ENCODE measurements at regions not wholly inside any gene's neighbourhood (a gene's known extent, or its start where the extent isn't known, plus 50 kb on each side); places are given as distances from the start of the nearest gene placed in this dataset.
A peak's percentile ranks its signal among the peaks of the same experiment; 100 is the strongest.

DNA sequence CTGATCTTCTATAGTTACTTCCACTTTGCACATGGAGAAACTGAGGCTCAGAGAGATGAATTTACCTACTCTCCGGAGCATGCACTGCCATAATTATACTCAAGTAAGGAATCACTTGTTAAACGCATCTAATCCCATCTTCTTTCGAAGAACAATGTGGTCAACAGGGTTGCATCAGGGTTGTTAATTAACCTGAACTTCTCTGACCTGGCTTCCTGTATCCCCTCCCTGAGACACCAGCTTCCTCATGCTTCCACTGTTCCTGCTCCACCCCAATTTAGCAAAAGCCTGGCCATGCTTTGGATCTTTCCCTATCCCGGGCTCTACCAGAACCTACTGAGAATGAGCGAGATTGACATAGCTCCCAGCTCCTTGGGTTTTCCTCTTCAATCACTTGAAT is 136.7 kb downstream of the SMIM20 start:
- H3K4me1 ChIP-seq (ENCODE audit: control insufficient read depth, insufficient read depth, low read depth, low read length): peaks cover 7% of the 10 kb centered on the region
- 94% methylated on average over 5 of the region's 5 CpGs for WGBS
- H3K79me1 ChIP-seq (replicated peaks; ENCODE audit: low read length, poor library complexity, severe bottlenecking): no peaks in the 10 kb centered on the region
- no peak overlapping the region for H2BK5ac ChIP-seq (ENCODE audit: low read depth, low read length, poor library complexity, severe bottlenecking)
- H4K91ac ChIP-seq (ENCODE audit: low read length): no peak overlapping the region
- H2BK15ac ChIP-seq (ENCODE audit: low read depth, poor library complexity, severe bottlenecking): no peak overlapping the region
- H3K9ac ChIP-seq (ENCODE audit: low read length): peak overlapping the region; percentile 93
- no peak overlapping the region for H3K4ac ChIP-seq (ENCODE audit: low read depth in 1 of 2, low read length in 2 of 2)
- no peaks in the 10 kb centered on the region for H3K27me3 ChIP-seq (ENCODE audit: control insufficient read depth in 1 of 2, insufficient read depth in 1 of 2, low read length in 2 of 2)
- H4K8ac ChIP-seq (ENCODE audit: low read length): no peak overlapping the region
- peak overlapping the region in 1 of 2 experiments; percentile 6 for H3K4me3 ChIP-seq (ENCODE audit: insufficient read depth in 1 of 2, low read depth in 1 of 2, low read length in 2 of 2)
- H3K9me3 ChIP-seq (ENCODE audit: control insufficient read depth, low read length): no peaks in the 10 kb centered on the region
- no peak overlapping the region for H2AFZ ChIP-seq (ENCODE audit: low read depth, low read length)
- DNase-seq: no peak
- H3K4me2 ChIP-seq (ENCODE audit: low read length, poor library complexity, severe bottlenecking): no peak overlapping the region
- no peak overlapping the region for H3K27ac ChIP-seq (ENCODE audit: low read length, poor library complexity, severe bottlenecking)
- H2BK120ac ChIP-seq (ENCODE audit: low read depth, low read length): no peak overlapping the region
- H2AK5ac ChIP-seq (ENCODE audit: low read length, severe bottlenecking): no peak overlapping the region
- H3K14ac ChIP-seq (ENCODE audit: low read length in 2 of 2): no peak overlapping the region
- no peak overlapping the region for H3K23ac ChIP-seq (ENCODE audit: low read length in 2 of 2)
- H3K18ac ChIP-seq (ENCODE audit: low read depth in 1 of 2, low read length in 2 of 2): no peak overlapping the region
- H3K36me3 ChIP-seq (ENCODE audit: control insufficient read depth in 1 of 2, insufficient read depth in 2 of 2, low read depth in 1 of 2, low read length in 2 of 2): no peaks in the 10 kb centered on the region
- H2BK12ac ChIP-seq (ENCODE audit: low read length in 2 of 2): no peak overlapping the region

DNA sequence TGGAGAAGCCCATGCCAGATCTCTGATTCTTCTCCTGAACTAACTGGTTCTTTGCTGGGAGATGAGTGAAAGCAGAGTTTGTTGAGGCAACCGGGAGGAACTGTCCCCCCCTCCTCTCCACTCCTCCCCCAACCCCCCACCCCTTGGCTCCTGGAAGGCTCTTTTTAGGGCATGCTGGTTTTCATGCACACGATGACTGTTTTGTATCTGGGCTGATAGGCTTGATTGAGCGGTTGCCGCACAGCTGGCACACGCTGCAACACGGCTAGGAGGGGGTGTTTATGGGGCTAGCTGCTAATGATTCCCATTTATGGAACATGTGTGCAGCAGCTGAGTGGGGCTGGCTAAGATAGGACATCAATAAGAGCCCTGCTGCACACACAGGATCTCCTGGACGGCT is 137.2 kb downstream of the SMIM20 start:
- H3K14ac ChIP-seq (ENCODE audit: low read length in 2 of 2): no peak overlapping the region
- no peak overlapping the region for H3K4me2 ChIP-seq (ENCODE audit: low read length, poor library complexity, severe bottlenecking)
- H2BK12ac ChIP-seq (ENCODE audit: low read length in 2 of 2): no peak overlapping the region
- no peaks in the 10 kb centered on the region for H3K9me3 ChIP-seq (ENCODE audit: control insufficient read depth, low read length)
- no peak overlapping the region for H2BK15ac ChIP-seq (ENCODE audit: low read depth, poor library complexity, severe bottlenecking)
- no peak for DNase-seq
- H2AK5ac ChIP-seq (ENCODE audit: low read length, severe bottlenecking): no peak overlapping the region
- no peak overlapping the region for H2BK120ac ChIP-seq (ENCODE audit: low read depth, low read length)
- H2AFZ ChIP-seq (ENCODE audit: low read depth, low read length): no peak overlapping the region
- 92% methylated on average over 6 of the region's 7 CpGs for WGBS
- peak overlapping the region; percentile 93 for H3K9ac ChIP-seq (ENCODE audit: low read length)
- no peak overlapping the region for H4K91ac ChIP-seq (ENCODE audit: low read length)
- H3K4me1 ChIP-seq (ENCODE audit: control insufficient read depth, insufficient read depth, low read depth, low read length): peaks cover 7% of the 10 kb centered on the region
- H3K4ac ChIP-seq (ENCODE audit: low read depth in 1 of 2, low read length in 2 of 2): no peak overlapping the region
- H4K8ac ChIP-seq (ENCODE audit: low read length): no peak overlapping the region
- H3K79me1 ChIP-seq (replicated peaks; ENCODE audit: low read length, poor library complexity, severe bottlenecking): no peaks in the 10 kb centered on the region
- H3K23ac ChIP-seq (ENCODE audit: low read length in 2 of 2): no peak overlapping the region
- no peak overlapping the region for H3K27ac ChIP-seq (ENCODE audit: low read length, poor library complexity, severe bottlenecking)
- no peak overlapping the region for H2BK5ac ChIP-seq (ENCODE audit: low read depth, low read length, poor library complexity, severe bottlenecking)
- no peaks in the 10 kb centered on the region for H3K27me3 ChIP-seq (ENCODE audit: control insufficient read depth in 1 of 2, insufficient read depth in 1 of 2, low read length in 2 of 2)
- no peak overlapping the region for H3K4me3 ChIP-seq (ENCODE audit: insufficient read depth in 1 of 2, low read depth in 1 of 2, low read length in 2 of 2)
- H3K36me3 ChIP-seq (ENCODE audit: control insufficient read depth in 1 of 2, insufficient read depth in 2 of 2, low read depth in 1 of 2, low read length in 2 of 2): no peaks in the 10 kb centered on the region
- no peak overlapping the region for H3K18ac ChIP-seq (ENCODE audit: low read depth in 1 of 2, low read length in 2 of 2)

DNA sequence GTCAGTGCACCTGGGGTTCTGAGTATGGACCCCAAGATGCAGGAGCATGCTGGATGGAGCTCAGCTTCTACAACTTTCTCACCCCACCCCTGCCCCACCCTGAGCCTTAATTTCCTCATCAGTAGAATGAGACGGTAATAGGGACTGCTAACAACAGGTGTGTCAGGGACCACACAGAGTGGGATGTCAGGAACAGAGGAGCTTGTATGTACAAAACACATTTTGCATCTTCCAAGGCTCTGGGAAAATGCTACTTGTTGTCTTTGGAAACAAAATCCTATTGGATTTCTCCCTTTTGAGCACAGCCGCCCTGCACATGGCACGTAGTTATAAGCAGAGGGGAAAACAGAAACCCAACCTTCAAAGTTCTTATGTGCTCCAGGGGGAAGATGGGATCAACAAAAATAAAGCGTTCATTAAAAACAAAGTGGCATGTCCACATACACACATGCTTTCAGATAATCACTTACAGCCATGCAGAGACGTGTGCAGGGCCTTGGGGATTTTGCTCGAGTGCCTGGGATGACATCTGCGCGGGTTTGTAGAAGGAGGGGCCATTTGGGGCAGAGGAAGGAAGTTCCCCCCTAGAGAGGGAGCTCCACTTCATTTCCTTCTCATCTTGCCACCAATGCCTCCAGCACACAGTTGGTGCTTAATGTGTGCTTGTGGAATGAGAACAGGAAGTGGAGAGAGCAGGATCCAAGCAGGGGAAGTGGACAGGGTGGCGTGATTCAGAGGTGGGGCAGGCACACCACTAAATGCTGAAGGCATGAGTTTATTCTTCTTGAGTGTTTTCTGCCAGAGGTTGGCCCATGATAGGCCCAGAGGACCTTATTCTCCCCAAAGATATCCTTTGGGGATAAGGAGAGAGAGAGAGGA is 138.9 kb downstream of the SMIM20 start:
- peak overlapping the region in 1 of 2 experiments; percentile 18 for H3K14ac ChIP-seq (ENCODE audit: low read length in 2 of 2)
- H3K4me2 ChIP-seq (ENCODE audit: low read length, poor library complexity, severe bottlenecking): no peak overlapping the region
- H3K9me3 ChIP-seq (ENCODE audit: control insufficient read depth, low read length): no peaks in the 10 kb centered on the region
- no peak overlapping the region for H2BK5ac ChIP-seq (ENCODE audit: low read depth, low read length, poor library complexity, severe bottlenecking)
- no peak overlapping the region for H4K8ac ChIP-seq (ENCODE audit: low read length)
- no peak overlapping the region for H4K91ac ChIP-seq (ENCODE audit: low read length)
- no peaks in the 10 kb centered on the region for H3K36me3 ChIP-seq (ENCODE audit: control insufficient read depth in 1 of 2, insufficient read depth in 2 of 2, low read depth in 1 of 2, low read length in 2 of 2)
- no peak overlapping the region for H2AFZ ChIP-seq (ENCODE audit: low read depth, low read length)
- DNase-seq: no peak
- H3K23ac ChIP-seq (ENCODE audit: low read length in 2 of 2): no peak overlapping the region
- peaks cover 7% of the 10 kb centered on the region for H3K4me1 ChIP-seq (ENCODE audit: control insufficient read depth, insufficient read depth, low read depth, low read length)
- H3K79me1 ChIP-seq (replicated peaks; ENCODE audit: low read length, poor library complexity, severe bottlenecking): no peaks in the 10 kb centered on the region
- H3K18ac ChIP-seq (ENCODE audit: low read depth in 1 of 2, low read length in 2 of 2): no peak overlapping the region
- H3K4me3 ChIP-seq (ENCODE audit: insufficient read depth in 1 of 2, low read depth in 1 of 2, low read length in 2 of 2): no peak overlapping the region
- no peak overlapping the region for H3K9ac ChIP-seq (ENCODE audit: low read length)
- no peak overlapping the region for H2BK12ac ChIP-seq (ENCODE audit: low read length in 2 of 2)
- 79% methylated on average over 9 of the region's 9 CpGs for WGBS
- no peak overlapping the region for H2AK5ac ChIP-seq (ENCODE audit: low read length, severe bottlenecking)
- H2BK15ac ChIP-seq (ENCODE audit: low read depth, poor library complexity, severe bottlenecking): no peak overlapping the region
- H2BK120ac ChIP-seq (ENCODE audit: low read depth, low read length): no peak overlapping the region
- no peak overlapping the region for H3K4ac ChIP-seq (ENCODE audit: low read depth in 1 of 2, low read length in 2 of 2)
- no peaks in the 10 kb centered on the region for H3K27me3 ChIP-seq (ENCODE audit: control insufficient read depth in 1 of 2, insufficient read depth in 1 of 2, low read length in 2 of 2)
- H3K27ac ChIP-seq (ENCODE audit: low read length, poor library complexity, severe bottlenecking): no peak overlapping the region

DNA sequence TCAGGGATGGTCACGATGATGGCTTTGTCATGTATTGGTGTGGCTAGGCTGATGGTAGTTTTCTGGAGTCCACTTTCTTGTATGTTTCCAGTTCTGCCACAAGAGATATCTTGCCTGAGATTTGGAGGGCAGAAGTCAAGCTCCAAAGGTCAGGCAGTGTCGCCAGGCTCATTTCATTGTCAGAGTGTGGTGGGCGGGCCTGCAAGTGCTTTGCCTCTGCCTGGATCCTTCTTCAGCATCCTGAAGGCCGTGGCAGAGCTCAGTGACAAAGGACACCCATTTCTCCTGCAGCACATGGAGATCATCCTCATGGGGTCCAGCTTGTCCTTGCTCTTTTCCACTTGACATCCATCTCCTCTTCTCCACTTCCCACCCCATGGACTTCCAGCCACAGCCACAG is 139.7 kb downstream of the SMIM20 start:
- no peak overlapping the region for H2AK5ac ChIP-seq (ENCODE audit: low read length, severe bottlenecking)
- H2AFZ ChIP-seq (ENCODE audit: low read depth, low read length): no peak overlapping the region
- H4K8ac ChIP-seq (ENCODE audit: low read length): no peak overlapping the region
- H3K4me1 ChIP-seq (ENCODE audit: control insufficient read depth, insufficient read depth, low read depth, low read length): peaks cover 7% of the 10 kb centered on the region
- no peak overlapping the region for H3K4me2 ChIP-seq (ENCODE audit: low read length, poor library complexity, severe bottlenecking)
- H3K36me3 ChIP-seq (ENCODE audit: control insufficient read depth in 1 of 2, insufficient read depth in 2 of 2, low read depth in 1 of 2, low read length in 2 of 2): no peaks in the 10 kb centered on the region
- no peak overlapping the region for H3K4me3 ChIP-seq (ENCODE audit: insufficient read depth in 1 of 2, low read depth in 1 of 2, low read length in 2 of 2)
- no peak overlapping the region for H2BK15ac ChIP-seq (ENCODE audit: low read depth, poor library complexity, severe bottlenecking)
- no peak overlapping the region for H2BK12ac ChIP-seq (ENCODE audit: low read length in 2 of 2)
- H3K4ac ChIP-seq (ENCODE audit: low read depth in 1 of 2, low read length in 2 of 2): no peak overlapping the region
- no peak overlapping the region for H2BK5ac ChIP-seq (ENCODE audit: low read depth, low read length, poor library complexity, severe bottlenecking)
- H3K79me1 ChIP-seq (replicated peaks; ENCODE audit: low read length, poor library complexity, severe bottlenecking): no peaks in the 10 kb centered on the region
- H3K23ac ChIP-seq (ENCODE audit: low read length in 2 of 2): no peak overlapping the region
- DNase-seq: no peak
- 83% methylated on average over 4 of the region's 4 CpGs for WGBS
- H3K18ac ChIP-seq (ENCODE audit: low read depth in 1 of 2, low read length in 2 of 2): no peak overlapping the region
- H3K9ac ChIP-seq (ENCODE audit: low read length): no peak overlapping the region
- no peak overlapping the region for H4K91ac ChIP-seq (ENCODE audit: low read length)
- peak overlapping the region in 1 of 2 experiments; percentile 29 for H3K14ac ChIP-seq (ENCODE audit: low read length in 2 of 2)
- no peaks in the 10 kb centered on the region for H3K9me3 ChIP-seq (ENCODE audit: control insufficient read depth, low read length)
- H2BK120ac ChIP-seq (ENCODE audit: low read depth, low read length): no peak overlapping the region
- no peak overlapping the region for H3K27ac ChIP-seq (ENCODE audit: low read length, poor library complexity, severe bottlenecking)
- H3K27me3 ChIP-seq (ENCODE audit: control insufficient read depth in 1 of 2, insufficient read depth in 1 of 2, low read length in 2 of 2): no peaks in the 10 kb centered on the region
